GM20000 (cell line): ENCODE measurements at regions not wholly inside any gene's neighbourhood (a gene's known extent, or its start where the extent isn't known, plus 50 kb on each side); places are given as distances from the start of the nearest gene placed in this dataset.

Experiments used
- DNase-seq: peaks from one replicate; pipeline ENCODE4 v3.0.0; 2012; ENCODE audit warnings: low spot score
- TF ChIP-seq, protein P1 (sequence below): IDR thresholded peaks from 2 replicates; pipeline ENCODE4 v1.5.1; 2012; ENCODE audit warnings: mild to moderate bottlenecking, control low read depth; ENCODE audit errors: extremely low read depth, missing control alignments

GRCh38 chr18:26763446-26764110 lies 101.9 kb downstream of the AQP4 start:
- TF ChIP-seq, protein P1, sequence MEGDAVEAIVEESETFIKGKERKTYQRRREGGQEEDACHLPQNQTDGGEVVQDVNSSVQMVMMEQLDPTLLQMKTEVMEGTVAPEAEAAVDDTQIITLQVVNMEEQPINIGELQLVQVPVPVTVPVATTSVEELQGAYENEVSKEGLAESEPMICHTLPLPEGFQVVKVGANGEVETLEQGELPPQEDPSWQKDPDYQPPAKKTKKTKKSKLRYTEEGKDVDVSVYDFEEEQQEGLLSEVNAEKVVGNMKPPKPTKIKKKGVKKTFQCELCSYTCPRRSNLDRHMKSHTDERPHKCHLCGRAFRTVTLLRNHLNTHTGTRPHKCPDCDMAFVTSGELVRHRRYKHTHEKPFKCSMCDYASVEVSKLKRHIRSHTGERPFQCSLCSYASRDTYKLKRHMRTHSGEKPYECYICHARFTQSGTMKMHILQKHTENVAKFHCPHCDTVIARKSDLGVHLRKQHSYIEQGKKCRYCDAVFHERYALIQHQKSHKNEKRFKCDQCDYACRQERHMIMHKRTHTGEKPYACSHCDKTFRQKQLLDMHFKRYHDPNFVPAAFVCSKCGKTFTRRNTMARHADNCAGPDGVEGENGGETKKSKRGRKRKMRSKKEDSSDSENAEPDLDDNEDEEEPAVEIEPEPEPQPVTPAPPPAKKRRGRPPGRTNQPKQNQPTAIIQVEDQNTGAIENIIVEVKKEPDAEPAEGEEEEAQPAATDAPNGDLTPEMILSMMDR = no peak
- no peak for DNase-seq

DNA sequence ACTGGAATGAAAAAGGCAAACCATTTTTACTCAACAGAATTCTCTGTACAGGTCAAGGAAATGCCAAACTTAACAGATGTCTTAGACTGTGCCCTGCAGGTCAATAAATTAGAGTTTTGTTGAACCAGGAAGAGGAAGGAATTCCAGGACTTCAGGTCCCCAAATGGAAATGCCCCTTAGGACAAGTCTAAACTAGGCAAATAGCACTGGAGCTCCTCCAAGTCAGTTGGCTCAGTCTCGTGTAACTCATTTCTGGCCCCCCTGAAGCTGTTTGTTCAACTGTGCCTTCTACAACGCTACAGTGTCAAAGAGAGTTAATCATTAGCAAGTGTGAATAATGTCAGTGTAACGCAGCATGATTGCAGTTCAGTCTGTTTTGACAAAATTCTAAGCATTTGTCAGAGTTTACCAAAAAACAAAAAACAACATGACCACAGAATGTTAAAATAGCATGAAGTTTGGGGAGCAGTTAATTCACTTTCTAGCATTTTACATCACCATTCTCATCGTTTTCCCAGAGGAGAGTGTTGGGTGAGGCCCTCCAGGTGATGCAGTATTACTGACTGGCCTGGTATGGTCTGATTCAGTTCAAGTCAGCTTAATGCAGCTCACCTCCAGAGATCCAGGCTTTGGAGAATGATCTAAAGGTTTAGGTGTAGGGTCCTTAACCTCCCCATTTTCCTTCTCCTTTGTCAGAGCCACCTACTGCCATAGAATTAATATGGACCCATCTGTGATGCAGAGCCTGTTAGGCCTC lies 108.1 kb downstream of the AQP4 start:
- TF ChIP-seq, protein P1 = no peak
- no peak for DNase-seq

GRCh38 chr18:26756556-26756955 lies 109.0 kb downstream of the AQP4 start:
- DNase-seq = no peak
- TF ChIP-seq, protein P1 = no peak

DNA sequence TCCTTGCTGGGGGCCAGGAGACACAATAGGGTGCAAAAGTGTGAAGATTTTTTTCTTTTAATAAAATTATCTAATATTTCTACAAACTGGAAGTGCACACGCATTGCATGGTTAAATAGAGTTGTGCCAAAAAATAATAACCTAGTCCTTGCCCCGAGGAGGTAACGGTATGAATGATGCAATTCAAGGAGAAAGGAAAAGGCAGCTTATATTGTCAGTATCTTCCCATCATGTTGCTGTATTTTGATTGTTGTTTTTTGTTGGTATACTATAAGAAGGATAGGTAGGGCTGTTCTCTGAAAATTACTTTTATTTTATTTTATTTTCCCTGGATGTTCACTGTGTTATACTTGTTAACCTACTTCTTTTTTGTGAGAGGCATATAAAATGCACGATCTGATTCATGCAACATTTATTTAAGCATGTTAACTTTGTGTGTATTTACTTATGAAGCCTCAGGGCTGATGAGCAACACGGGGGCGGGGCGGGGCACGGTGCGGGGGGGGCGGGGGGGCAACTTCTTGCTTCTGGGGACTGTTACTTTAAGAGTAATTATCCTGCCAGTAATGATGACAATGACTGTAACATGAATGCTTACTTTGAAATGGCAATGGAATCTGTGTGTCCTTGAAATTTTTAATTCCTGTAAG lies 118.6 kb downstream of the AQP4 start:
- DNase-seq = no peak
- TF ChIP-seq, protein P1 = no peak

DNA sequence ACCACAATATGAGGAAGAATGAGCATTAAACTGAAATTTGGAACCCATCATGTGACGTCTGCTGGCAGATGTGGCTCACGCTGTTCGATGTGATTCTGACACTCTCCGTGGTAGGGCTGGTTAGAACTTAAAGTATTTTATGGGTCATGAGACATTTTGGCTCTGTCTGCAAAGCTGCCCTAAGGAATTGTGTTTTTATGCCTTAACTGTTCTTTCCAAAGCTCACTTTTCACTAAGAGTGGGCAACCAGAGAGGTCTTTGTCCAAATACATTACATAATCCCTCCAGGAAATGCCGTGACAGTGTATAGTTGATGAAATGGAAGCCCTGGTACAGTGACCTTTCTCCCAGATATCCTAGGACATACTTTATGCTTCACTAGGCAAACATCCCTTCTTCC lies 119.1 kb downstream of the AQP4 start:
- TF ChIP-seq, protein P1 = no peak
- DNase-seq = no peak

GRCh38 chr18:26745288-26746181 lies 120.0 kb downstream of the AQP4 start:
- no peak for DNase-seq
- TF ChIP-seq, protein P1 = no peak
